Adrenal gland (tissue), 9 donors: ENCODE measurements at regions not wholly inside any gene's neighbourhood (a gene's known extent, or its start where the extent isn't known, plus 50 kb on each side); places are given as distances from the start of the nearest gene placed in this dataset.

Experiments
- DNase-seq, 7 donors: peaks; one replicate each; pipeline ENCODE4 v3.0.0-alpha.2; 2019 to 2020
- H3K27ac ChIP-seq, 5 donors: fragments of 200-600 bp; sonication (generic) in 4 of 5; 1 replicate in 3 of 5; 2 replicates in 2 of 5; pipeline versions ENCODE4 v1.5.1 to v1.8.0; 2016 to 2020; ENCODE audit warnings: mild to moderate bottlenecking in 1 of 5
- H3K27me3 ChIP-seq: fragments of 200-600 bp; 2 replicates; pipeline ENCODE4 v1.8.0; 2021
- H3K36me3 ChIP-seq, 2 donors: fragments of 200-600 bp; replicated peaks in 1 of 2; 1 replicate in 1 of 2; 2 replicates in 1 of 2; pipeline versions ENCODE4 v1.5.1 to v1.8.0; 2018 to 2022
- H3K4me1 ChIP-seq, 2 donors: fragments of 200-600 bp; replicated peaks in 1 of 2; 1 replicate in 1 of 2; 2 replicates in 1 of 2; pipeline versions ENCODE4 v1.5.1 to v1.8.0; 2018 to 2021
- H3K4me3 ChIP-seq, 4 donors: fragments of 200-600 bp; sonication (generic) in 3 of 4; one replicate each; pipeline ENCODE4 v1.5.1; 2016 to 2018
- H3K9me3 ChIP-seq, 3 donors: fragments of 200-600 bp; sonication (generic) in 1 of 3; replicated peaks in 1 of 3; 1 replicate in 2 of 3; 2 replicates in 1 of 3; pipeline versions ENCODE4 v1.5.1 to v1.8.0; 2016 to 2021
- POLR2A ChIP-seq, 2 donors: fragments of 450-650 bp; IDR thresholded peaks; one replicate each; pipeline ENCODE4 v1.6.1; 2017; ENCODE audit warnings: antibody characterized with exemption in 2 of 2, mild to moderate bottlenecking in 2 of 2, moderate library complexity in 1 of 2
- WGBS, 4 donors: extraction: QIAGEN DNeasy Blood & Tissue Kit in 2 of 4; methylation state at CpG; one replicate each; pipeline versions ENCODE4 v1.1.5 to v1.1.7; 2013 to 2017; 5-methylcytosine and 5-hydroxymethylcytosine counted together
- intact Hi-C, 2 donors: fragments of 100-400 bp; cut with DNase I; formaldehyde crosslinking; loops; one replicate each; pipeline versions ENCODE4 v1.14.1 to v1.15.0; 2022 to 2023
- TF ChIP-seq, protein P1 (sequence below), 6 experiments: fragments of 450-650 bp in 4 of 6; fragments of 200-600 bp in 2 of 6; sonication (generic) in 1 of 6; IDR thresholded peaks; 1 replicate in 5 of 6; 2 replicates in 1 of 6; pipeline versions ENCODE4 v1.5.1 to v1.8.0; 2016 to 2021; ENCODE audit warnings: antibody characterized with exemption in 6 of 6, mild to moderate bottlenecking in 2 of 6, moderate library complexity in 1 of 6
- donor health status: healthy with polysubstance abuse.
- donor health status: Bipolar disorder and iron deficiency.
- donor health status: DM: yes; HTN: yes; CAD: no.
- donor health status: DM: no; HTN: no; CAD: no.
- donor health status: DM: no; HTN: no; CAD: no.

DNA sequence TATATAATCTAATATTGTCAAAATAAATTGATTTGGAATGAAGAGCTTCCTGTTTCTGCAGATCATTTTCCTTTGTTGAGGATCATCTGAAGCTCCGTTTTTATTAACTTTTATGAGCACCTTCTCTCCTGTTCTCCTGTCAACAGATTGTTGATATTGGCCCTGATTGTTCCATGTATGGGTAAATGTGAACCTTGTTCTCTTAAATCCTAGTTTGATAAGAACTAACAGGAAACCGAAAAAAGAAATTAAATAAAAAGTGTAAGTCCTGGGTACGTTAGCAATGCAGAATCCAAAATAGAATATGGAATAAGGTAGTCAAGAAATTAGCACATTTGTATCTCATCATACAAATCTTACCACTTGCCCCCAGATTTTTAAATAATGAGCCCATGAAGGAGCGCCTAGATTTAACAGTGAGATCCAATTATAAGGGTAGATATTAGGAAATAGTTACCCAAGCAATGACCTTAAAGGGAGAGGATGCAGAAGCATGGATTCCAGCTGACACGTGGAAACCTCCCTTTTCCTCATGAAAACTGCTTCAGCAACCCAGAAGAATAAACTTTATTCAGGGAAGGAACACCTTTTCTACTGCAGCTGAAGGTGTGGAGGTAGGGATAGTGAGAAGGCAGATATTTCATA lies 80.8 kb upstream of the PIK3R1 start:
- H3K4me1 ChIP-seq, result no peaks in the 10 kb centered on the region
- no peaks in the 10 kb centered on the region for H3K36me3 ChIP-seq
- H3K4me3 ChIP-seq, result no peak overlapping the region
- no peak for DNase-seq
- no peaks in the 10 kb centered on the region for H3K9me3 ChIP-seq
- no peak overlapping the region for H3K27ac ChIP-seq
- no peak for TF ChIP-seq POLR2A (IDR thresholded peaks at IDR 0.05)
- TF ChIP-seq, protein P1, sequence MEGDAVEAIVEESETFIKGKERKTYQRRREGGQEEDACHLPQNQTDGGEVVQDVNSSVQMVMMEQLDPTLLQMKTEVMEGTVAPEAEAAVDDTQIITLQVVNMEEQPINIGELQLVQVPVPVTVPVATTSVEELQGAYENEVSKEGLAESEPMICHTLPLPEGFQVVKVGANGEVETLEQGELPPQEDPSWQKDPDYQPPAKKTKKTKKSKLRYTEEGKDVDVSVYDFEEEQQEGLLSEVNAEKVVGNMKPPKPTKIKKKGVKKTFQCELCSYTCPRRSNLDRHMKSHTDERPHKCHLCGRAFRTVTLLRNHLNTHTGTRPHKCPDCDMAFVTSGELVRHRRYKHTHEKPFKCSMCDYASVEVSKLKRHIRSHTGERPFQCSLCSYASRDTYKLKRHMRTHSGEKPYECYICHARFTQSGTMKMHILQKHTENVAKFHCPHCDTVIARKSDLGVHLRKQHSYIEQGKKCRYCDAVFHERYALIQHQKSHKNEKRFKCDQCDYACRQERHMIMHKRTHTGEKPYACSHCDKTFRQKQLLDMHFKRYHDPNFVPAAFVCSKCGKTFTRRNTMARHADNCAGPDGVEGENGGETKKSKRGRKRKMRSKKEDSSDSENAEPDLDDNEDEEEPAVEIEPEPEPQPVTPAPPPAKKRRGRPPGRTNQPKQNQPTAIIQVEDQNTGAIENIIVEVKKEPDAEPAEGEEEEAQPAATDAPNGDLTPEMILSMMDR (IDR thresholded peaks at IDR 0.05), result no peak
- intact Hi-C loops, result no loop called here
- WGBS, 4 donors, result 70 to 75% (median 74%) methylated on average over 5 of the region's 5 CpGs
- H3K27me3 ChIP-seq, result no peaks in the 10 kb centered on the region

DNA sequence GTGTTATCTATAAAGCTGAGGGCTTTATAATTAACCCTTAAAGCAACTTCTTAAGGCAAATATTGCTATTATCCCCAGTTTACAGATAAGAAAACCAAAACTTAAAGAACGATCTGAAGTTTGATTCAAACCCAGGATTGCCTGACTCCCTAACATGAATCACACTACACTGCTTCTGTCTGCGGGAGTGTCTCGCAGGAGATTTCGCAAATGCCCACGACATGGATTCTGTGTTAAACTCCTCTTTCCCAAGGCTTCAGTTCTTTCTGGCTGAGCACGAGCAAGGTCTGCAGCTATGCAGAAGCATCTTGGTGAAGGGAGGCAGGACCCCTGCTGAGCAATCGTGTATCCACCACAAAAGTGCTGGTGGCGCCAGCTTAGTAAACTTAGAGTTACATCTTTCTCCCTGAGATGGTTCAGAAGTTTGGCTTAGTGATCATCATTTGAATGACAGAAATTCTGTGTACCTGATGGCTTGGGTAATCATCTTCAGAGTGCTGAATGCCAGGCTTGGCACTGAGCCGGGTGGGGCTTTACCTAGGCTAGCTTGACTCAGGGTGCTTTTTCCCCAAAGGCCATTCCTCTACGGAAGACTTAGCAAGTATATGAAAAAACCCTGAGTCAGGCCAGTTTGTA lies 81.4 kb upstream of the PIK3R1 start:
- TF ChIP-seq, protein P1 (IDR thresholded peaks at IDR 0.05), result no peak
- TF ChIP-seq POLR2A (IDR thresholded peaks at IDR 0.05), result no peak
- 79 to 85% (median 83%) methylated on average over 10 of the region's 10 CpGs for WGBS, 4 donors
- H3K4me3 ChIP-seq, result no peak overlapping the region
- no peaks in the 10 kb centered on the region for H3K9me3 ChIP-seq
- no peaks in the 10 kb centered on the region for H3K27me3 ChIP-seq
- no peaks in the 10 kb centered on the region for H3K36me3 ChIP-seq
- no peaks in the 10 kb centered on the region for H3K4me1 ChIP-seq
- no peak overlapping the region for H3K27ac ChIP-seq
- intact Hi-C loops, result no loop called here
- DNase-seq, result no peak

DNA sequence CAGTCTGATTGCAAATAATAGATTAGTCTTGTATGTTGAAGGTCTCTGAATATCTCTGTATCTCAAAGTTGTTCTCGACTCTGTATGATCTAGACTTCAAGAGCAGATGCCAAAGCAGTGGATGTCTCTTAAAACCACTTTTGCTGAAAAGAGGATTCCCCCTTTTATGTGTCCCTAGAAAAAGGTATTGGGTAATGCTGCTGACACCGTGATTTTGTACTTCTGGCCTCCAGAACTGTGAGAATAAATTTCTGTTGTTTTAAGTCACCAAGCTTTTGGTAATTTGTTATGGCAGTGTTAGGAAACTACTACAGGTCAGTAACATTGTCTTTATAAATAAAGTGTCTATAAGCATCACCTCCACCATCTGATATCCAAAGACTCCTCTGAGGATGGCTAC lies 85.3 kb upstream of the PIK3R1 start:
- H3K4me1 ChIP-seq, result no peaks in the 10 kb centered on the region
- WGBS, 4 donors, result 28 to 35% (median 31%) methylated on average over 2 of the region's 2 CpGs
- intact Hi-C loops, result no loop called here
- no peak for TF ChIP-seq POLR2A (IDR thresholded peaks at IDR 0.05)
- TF ChIP-seq, protein P1 (IDR thresholded peaks at IDR 0.05), result no peak
- no peak overlapping the region for H3K27ac ChIP-seq
- no peaks in the 10 kb centered on the region for H3K27me3 ChIP-seq
- no peak overlapping the region for H3K4me3 ChIP-seq
- no peak for DNase-seq
- H3K9me3 ChIP-seq, result no peaks in the 10 kb centered on the region
- H3K36me3 ChIP-seq, result no peaks in the 10 kb centered on the region

DNA sequence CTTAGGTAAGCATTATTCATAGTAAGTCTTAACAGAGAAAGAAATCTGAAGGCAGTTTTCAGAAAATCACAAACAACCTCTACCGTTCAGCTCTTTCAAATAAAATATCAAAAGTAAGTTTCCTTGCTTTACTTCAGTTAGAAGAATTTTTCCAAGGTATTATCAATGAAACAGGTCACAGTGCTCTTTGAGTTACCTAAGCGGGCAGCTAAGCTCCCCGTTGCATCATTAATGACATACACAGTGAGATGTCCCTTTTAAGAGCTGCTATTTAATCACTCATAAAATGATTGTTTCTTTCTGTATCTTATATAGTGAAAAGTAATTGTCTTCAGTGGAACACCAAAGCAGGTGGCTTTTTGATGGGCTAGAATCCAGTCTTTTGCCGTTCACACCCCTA lies 86.2 kb upstream of the PIK3R1 start:
- intact Hi-C loops, result no loop called here
- 64 to 83% (median 80%) methylated on average over 4 of the region's 4 CpGs for WGBS, 4 donors
- H3K36me3 ChIP-seq, result no peaks in the 10 kb centered on the region

More for the DNA sequence above, 86.2 kb upstream of the PIK3R1 start:
- no peak for DNase-seq
- TF ChIP-seq, protein P1 (IDR thresholded peaks at IDR 0.05), result no peak
- TF ChIP-seq POLR2A (IDR thresholded peaks at IDR 0.05), result no peak
- Histone ChIP-seq H3K27me3 (no peaks in the 10 kb centered on the region), H3K27ac (no peak overlapping the region), H3K9me3 (no peaks in the 10 kb centered on the region), H3K4me1 (no peaks in the 10 kb centered on the region), H3K4me3 (no peak overlapping the region)
